HG02885 (cell line): ENCODE measurements at regions not wholly inside any gene's neighbourhood (a gene's known extent, or its start where the extent isn't known, plus 50 kb on each side); places are given as distances from the start of the nearest gene placed in this dataset.

Experiments used
- ATAC-seq: cut with Tn5 transposase; IDR thresholded peaks from one replicate; pipeline ENCODE4 v1.9.1; 2021; ENCODE audit warnings: mild to moderate bottlenecking; ENCODE audit not compliant: unreplicated experiment, poor library complexity

DNA sequence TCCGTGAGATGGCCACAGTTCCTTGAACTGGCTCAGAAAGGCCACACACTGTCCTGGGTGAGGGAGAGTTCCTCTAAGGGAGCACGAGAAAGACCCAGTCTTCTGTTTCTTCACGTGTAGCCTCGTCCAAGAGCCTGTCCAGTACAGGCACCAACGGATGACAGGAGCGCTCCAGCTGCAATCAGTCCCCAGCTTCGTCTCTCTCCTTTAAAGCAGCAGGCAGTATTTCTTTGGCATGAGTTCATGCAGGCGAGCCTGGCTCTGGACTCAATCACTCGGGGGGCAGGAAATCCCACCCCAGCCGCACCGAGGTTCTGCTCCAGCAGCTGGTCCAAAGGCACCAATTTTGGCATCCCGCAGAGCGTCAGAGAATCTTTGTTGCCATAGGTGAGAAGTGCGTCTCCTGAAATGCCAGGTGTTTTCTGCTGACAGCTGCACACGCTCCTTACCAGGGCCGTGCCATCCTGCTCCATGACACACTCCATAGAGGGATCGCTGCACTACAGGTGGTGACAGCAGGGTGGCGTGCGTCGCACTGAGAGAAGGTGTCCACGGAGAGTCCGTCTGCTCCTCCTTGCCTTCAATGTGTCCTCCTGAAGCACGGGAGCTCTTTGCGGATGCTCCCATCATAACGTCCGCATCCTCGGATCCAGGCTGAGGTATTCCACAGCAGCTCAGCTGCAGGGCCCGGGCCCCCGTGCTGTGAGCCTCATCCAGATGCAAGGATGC is 59.6 kb upstream of the AFDN start:
- ATAC-seq = no peak

DNA sequence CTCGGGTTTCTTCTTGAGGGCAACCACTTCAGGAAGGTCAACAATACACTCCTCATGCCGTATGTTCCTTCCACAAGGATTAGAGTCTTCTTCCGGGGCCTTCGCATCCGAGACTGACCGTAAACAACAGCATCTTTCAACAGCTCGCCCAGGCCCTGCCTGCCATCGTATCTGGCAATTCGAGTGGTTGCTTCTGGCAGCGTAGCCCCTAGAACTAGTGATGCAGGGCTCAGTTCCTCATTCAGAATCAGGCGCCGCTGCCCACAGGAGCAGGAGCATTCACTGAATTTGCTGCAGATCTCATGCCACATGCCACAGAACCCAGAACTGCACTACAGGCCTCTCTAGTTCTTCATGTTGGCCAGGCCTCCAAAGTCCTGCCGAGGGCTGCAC is 59.0 kb upstream of the AFDN start:
- no peak for ATAC-seq

DNA sequence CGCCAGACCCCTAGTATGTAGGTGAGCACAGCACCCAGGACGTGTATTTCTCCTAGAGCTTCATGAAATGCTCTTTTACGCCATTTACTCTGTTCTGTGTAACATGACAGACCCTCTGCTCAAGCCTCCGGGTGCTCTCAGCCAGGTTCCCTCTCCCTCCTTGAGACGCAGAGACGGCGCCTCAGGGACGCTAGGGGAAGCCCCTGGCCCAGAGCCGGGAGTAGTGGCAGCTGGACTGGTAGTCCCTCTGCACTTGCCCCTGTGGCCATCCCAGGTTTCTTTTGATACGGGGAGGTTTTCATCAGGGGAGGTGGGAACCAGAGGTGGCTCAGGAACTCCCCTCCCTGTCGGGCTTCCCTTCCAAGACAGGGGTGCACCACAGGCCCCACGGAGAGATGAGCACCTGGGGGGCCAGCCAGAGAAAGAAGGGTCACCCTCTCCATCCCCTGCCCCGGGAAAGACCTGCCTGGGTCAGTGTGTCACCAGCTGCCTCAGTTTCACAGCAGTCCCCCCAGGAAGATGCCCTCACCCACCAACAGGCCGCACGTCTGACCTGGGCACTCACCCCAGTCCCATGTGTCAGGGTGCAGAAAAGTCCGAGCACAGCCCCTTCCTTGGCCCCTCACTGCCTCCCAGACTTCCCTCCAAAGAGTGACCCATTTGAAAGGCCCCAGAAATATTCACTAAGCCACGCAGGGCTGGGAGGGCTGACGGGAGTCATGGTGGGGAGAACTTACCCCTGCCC is 58.1 kb upstream of the AFDN start:
- ATAC-seq = no peak

DNA sequence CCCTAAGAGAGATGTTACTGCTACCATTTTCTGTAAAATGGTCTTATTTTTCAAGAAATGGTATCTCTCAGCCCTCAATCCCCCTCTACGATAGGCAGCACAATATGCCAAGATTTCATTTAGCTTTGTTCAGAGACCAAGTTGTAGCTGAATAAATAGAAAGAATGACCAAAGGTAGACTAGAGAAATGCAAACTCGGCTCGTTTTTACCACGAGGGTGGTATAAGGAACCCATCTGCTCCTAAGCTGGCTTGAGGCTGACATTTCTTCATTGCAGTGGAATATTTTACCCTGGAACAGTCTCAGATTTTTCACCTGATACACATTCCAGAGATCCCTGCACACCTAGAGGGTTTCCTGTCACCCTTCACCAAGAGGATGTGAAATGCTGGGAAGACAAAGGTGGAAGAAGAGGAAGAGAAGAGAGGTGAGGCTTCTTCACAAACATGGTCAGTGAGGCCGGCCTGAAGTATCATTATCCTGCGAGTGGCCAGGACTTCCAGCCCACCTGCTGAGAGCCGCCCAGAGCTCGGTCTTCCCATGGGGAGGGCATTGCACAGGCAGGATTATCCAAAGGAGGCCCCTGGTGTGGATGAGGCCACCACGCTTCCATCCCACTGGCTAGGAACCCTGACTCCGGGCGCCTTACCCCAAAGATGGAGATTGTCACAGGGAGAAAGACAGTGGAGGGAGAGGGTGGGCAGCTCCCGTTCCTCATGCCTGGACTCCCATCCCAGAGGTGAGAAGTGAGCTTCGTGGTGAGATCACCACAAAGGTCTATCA is 57.1 kb upstream of the AFDN start:
- ATAC-seq = no peak

DNA sequence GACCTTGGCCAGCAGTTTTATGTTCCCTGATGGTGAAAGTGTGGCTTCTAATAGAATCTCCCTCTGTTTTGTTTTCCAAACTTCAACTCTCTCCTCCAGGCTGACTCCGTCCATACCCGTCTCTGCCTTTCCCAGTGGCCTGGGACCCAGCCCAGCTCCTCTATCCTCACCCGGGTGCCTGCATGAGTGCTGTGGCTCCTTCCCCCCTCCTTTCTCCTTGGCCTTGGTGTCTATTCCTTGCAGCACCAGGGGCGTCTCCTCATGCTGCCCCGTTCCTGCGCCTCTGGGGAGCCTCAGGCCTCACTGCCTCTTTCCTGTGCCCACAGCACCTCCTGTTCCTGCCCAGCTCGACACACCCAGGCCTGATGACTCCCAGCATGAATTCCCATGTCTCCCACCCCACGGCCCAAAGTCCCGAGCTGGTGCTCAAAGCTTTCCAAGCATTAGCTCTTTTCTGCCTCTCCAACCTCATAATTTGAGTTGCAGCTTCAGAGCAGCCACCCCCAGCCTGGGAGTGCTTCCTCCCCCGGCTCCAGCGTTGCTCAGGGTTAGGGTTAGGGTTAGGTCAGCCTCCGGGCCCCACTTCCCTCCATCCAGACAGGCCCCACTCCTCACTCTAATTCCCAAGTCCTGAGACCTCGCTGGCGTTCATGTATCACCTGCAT is 56.3 kb upstream of the AFDN start:
- ATAC-seq = no peak

DNA sequence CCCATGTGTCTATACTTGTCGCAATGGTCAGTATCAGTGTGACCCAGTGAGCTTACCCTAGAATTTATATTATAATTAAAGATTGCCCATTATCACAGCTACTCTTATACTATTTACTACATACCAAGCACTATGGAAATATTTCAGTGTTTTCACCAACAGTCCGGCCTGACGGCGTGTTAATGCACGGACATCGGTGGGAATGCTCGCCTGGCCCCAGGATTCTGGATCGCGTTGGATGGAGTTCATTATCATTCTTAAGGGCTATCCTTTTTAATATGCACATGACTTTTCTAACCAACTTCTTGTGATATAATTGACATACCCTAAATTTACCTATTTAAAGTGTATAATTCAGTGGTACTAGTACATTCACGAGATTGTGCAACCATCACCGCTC is 51.8 kb upstream of the AFDN start:
- no peak for ATAC-seq

DNA sequence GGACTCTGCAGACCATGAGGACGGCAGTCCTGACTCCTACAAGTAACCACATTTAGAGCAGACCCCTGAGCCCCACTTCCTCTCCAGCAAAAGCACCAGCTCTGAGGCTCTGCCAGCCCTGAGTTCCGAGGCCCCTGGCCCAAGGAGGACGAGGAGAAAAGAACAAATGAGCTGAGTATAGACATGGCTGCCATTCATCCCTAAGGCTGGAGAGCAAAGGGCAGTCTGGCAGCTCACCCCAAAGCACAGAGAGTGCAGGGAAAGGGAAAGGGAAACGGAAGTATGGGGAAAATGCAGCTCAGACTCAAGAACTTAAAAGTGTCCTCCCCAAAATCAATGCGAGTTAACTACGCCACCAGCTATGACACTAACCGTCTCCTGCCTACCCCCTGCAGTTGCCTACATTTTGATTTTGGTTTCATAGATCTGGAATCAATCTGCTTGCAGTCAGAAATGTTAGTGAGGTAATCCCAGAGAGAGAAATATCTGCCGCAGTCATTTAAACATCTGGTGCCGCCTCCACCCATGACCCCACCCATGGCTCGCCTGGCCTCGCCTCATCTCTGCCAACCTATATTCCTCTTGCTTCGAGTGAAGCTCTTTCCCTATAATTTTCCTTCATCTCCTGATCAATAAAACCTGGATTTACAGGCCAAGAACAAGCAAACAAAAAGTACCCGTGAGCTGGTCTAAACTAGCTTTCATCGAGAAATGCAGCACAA is 49.6 kb upstream of the AFDN start:
- no peak for ATAC-seq
